Activated CD8-positive, alpha-beta T cell treated with anti-CD3 and anti-CD28 coated beads for 36 hours (primary cell): ENCODE measurements at regions not wholly inside any gene's neighbourhood (a gene's known extent, or its start where the extent isn't known, plus 50 kb on each side); places are given as distances from the start of the nearest gene placed in this dataset.

Source experiments
- ATAC-seq: fragments of 200-7000 bp; cut with Tn5 transposase; one replicate; pipeline ENCODE4 v1.10.0; 2021; ENCODE audit warnings: mild to moderate bottlenecking, moderate library complexity
- CTCF ChIA-PET: fragments of 350-600 bp; sonication (Branson Sonifier 250); formaldehyde crosslinking; loops from one replicate; lab custom pipeline; 2021; ENCODE audit warnings: antibody characterized with exemption; lab: Charles Lee
- POLR2A ChIA-PET: fragments of 350-600 bp; sonication (Branson Sonifier 250); formaldehyde crosslinking; loops from one replicate; lab custom pipeline; 2021; ENCODE audit warnings: antibody characterized with exemption; lab: Charles Lee
- DNase-seq: peaks from one replicate; pipeline ENCODE4 v3.0.0-alpha.2; 2020
- H3K27ac Mint-ChIP-seq: one replicate; pipeline ENCODE4 v1.8.0; 2021; ENCODE audit warnings: mild to moderate bottlenecking, mixed read lengths
- H3K27me3 Mint-ChIP-seq: one replicate; pipeline ENCODE4 v1.8.0; 2021; ENCODE audit warnings: mixed read lengths
- H3K36me3 Mint-ChIP-seq: one replicate; pipeline ENCODE4 v1.8.0; 2021; ENCODE audit warnings: low read depth, mixed read lengths
- H3K4me1 Mint-ChIP-seq: one replicate; pipeline ENCODE4 v1.8.0; 2021; ENCODE audit warnings: low read depth, mixed read lengths
- H3K4me3 Mint-ChIP-seq: one replicate; pipeline ENCODE4 v1.8.0; 2021; ENCODE audit warnings: mild to moderate bottlenecking, moderate library complexity, mixed read lengths
- H3K9me3 Mint-ChIP-seq: one replicate; pipeline ENCODE4 v1.8.0; 2021; ENCODE audit warnings: mixed read lengths
- intact Hi-C: fragments of 100-400 bp; cut with micrococcal nuclease; formaldehyde crosslinking; loops from one replicate; pipeline ENCODE4 v1.10.0; 2022
- TF ChIP-seq, protein P1 (sequence below): fragments of 200-600 bp; IDR thresholded peaks from one replicate; pipeline ENCODE4 v1.8.0; 2022; ENCODE audit warnings: antibody characterized with exemption, mild to moderate bottlenecking

DNA sequence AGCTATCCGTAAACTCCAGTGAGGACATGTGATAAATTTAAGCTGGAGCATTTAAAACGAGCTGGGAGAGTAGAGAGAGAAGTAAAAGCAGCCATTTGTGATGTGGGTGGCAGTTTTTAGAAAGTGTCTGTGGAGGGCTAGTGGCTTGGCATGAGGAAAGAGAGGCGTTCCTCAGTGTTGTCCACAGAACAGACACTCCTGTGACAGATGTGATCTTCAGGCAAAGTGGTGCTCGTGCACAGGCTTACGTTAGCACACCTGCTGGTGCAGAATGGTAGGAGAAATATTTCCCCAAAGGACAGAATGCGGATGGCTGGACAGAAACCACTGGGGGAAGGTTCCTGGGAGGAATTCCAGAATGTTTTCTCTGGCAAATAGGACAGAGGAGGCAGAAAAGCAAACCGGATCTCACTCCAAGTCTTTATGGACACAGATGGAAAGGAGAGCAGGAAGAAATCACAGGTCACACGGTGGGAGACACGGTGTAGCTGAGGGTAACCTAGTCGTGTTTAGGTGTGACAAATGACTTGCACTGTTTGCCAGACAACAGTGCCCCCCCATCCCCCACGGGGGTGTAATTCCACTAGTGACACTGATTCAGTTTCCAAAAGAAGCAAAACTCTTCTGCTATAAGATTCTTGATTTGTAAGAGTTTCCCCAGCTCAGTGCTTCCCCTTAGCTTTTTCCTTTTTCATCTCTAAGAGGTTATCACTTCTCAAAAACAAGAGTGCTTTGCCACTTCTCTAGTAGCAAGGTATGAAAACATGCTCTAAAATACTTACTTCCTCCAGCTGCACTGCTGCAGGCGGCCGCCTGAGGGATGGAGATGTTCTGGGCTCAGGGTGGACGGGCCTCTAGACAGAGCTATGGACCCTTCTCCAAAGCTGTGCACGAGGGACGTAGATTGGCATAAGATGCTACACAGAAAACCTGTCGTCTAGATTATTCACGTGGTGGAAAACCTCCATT, 293.2 kb downstream of the QKI start:
- TF ChIP-seq, protein P1, sequence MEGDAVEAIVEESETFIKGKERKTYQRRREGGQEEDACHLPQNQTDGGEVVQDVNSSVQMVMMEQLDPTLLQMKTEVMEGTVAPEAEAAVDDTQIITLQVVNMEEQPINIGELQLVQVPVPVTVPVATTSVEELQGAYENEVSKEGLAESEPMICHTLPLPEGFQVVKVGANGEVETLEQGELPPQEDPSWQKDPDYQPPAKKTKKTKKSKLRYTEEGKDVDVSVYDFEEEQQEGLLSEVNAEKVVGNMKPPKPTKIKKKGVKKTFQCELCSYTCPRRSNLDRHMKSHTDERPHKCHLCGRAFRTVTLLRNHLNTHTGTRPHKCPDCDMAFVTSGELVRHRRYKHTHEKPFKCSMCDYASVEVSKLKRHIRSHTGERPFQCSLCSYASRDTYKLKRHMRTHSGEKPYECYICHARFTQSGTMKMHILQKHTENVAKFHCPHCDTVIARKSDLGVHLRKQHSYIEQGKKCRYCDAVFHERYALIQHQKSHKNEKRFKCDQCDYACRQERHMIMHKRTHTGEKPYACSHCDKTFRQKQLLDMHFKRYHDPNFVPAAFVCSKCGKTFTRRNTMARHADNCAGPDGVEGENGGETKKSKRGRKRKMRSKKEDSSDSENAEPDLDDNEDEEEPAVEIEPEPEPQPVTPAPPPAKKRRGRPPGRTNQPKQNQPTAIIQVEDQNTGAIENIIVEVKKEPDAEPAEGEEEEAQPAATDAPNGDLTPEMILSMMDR, result no peak
- DNase-seq (no peak), ATAC-seq (no peak)
- H3K4me3 Mint-ChIP-seq, result no peak overlapping the region
- no peaks in the 10 kb centered on the region for H3K27me3 Mint-ChIP-seq
- no peak overlapping the region for H3K27ac Mint-ChIP-seq
- peaks cover 2% of the 10 kb centered on the region for H3K4me1 Mint-ChIP-seq
- POLR2A ChIA-PET, result no interaction called here
- intact Hi-C loops, result no loop called here
- H3K9me3 Mint-ChIP-seq, result no peaks in the 10 kb centered on the region
- CTCF ChIA-PET, result no interaction called here
- no peaks in the 10 kb centered on the region for H3K36me3 Mint-ChIP-seq

DNA sequence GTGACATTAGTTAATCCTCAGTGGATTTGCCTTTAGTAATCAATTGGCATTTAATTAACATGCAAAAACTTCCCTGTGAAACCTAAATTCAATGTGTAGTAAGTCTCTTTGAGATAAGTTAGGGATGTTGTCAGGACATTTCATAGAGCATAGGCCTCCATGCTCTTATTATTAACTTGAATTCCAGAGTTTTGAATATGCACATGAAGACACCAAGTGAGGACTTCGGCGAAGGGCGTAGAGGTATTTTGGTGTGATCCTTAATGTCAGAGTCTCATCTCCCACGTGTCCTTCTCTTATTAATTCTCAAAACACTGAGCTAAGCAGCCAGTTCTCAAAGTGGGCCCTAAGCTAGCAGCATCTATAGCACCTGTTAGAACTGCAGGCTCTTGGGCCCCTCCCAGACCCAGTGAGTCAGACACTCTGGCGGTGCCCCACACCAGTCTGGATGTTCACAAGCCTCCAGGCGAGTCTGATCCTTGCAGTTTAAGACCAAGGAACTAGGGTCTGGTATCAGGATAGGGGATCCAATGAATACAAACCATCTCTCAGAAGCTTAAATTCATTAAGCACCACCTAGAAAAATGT, 292.1 kb downstream of the QKI start:
- ATAC-seq (no peak), DNase-seq (no peak)
- H3K4me1 Mint-ChIP-seq, result no peaks in the 10 kb centered on the region
- ChIA-PET CTCF (no interaction called here), POLR2A (no interaction called here)
- H3K4me3 Mint-ChIP-seq, result no peak overlapping the region
- no peaks in the 10 kb centered on the region for H3K27me3 Mint-ChIP-seq
- H3K27ac Mint-ChIP-seq, result no peak overlapping the region
- intact Hi-C loops, result no loop called here
- H3K9me3 Mint-ChIP-seq, result no peaks in the 10 kb centered on the region
- no peaks in the 10 kb centered on the region for H3K36me3 Mint-ChIP-seq
- TF ChIP-seq, protein P1, result no peak

DNA sequence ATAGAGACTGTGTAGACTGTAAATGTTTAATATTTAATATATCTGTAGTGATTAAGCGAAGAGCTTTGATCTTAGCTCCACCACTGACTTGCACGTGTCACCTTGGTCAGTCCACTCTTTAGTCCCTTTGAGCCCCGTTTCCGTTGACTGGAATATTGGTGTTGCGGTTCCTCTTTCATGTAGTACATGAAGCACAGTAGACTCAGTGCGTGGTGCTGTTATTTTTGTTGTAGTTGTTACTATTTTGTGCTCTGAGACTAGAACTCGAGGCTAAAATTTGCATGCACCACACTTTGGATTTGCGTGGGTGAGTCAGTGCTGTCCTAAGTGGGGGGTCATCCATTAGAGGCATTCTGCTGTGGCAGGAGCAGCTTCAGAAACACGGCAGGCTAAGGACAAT, 291.4 kb downstream of the QKI start:
- Mint-ChIP-seq H3K36me3 (no peaks in the 10 kb centered on the region), H3K27me3 (no peaks in the 10 kb centered on the region)
- POLR2A ChIA-PET, result no interaction called here

DNA sequence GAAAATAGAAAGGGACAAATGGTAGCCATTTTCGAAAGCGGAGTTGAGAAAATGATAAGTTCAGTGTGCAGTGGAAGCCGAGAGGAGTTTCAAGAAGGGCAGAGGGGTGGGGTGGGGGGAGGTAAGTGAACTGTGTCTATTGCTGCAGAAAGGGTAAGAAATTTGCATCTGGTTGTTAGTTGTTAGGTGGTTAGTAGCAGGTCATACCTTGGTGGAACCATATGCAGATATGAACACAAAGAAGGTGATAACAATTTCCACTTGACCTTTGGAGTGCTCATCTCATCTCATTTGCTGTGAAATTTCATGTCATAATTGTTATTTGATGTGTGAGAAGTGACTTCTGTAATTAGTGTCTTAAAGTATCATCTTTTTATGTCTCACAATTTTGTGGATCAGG, 288.2 kb downstream of the QKI start:
- no peaks in the 10 kb centered on the region for H3K9me3 Mint-ChIP-seq
- H3K27ac Mint-ChIP-seq, result no peak overlapping the region
- ChIA-PET POLR2A (no interaction called here), CTCF (no interaction called here)
- DNase-seq (no peak), ATAC-seq (no peak)
- H3K4me1 Mint-ChIP-seq, result no peaks in the 10 kb centered on the region
- intact Hi-C loops, result no loop called here
- H3K36me3 Mint-ChIP-seq, result no peaks in the 10 kb centered on the region
- H3K27me3 Mint-ChIP-seq, result peaks cover 3% of the 10 kb centered on the region
- TF ChIP-seq, protein P1, result no peak
- no peak overlapping the region for H3K4me3 Mint-ChIP-seq

More for the DNA sequence above, 291.4 kb downstream of the QKI start:
- DNase-seq, result no peak
- Mint-ChIP-seq H3K9me3 (no peaks in the 10 kb centered on the region), H3K4me1 (no peaks in the 10 kb centered on the region), H3K4me3 (no peak overlapping the region), H3K27ac (no peak overlapping the region)
- TF ChIP-seq, protein P1, result no peak
- intact Hi-C loops, result no loop called here
- no peak for ATAC-seq
- CTCF ChIA-PET, result no interaction called here

DNA sequence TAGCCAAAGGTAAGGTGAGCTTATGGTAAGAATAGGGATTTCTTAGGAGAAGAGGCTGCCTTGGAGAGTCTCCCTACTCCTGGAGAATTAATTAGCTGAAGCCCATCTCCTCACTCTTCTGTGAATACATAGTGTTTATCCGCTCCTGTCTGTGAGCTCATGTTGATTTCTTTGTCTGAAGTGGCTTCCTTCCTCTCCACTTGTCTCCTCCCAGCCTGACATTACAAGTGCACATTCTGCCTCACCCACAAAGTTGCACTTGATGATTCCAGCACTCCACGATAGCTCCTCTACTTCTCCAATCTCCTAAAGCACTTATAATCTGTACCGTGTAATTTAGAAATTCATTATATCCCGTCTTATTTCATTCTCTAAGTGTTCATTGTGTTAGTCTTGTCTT, 287.2 kb downstream of the QKI start:
- Mint-ChIP-seq H3K27ac (no peak overlapping the region), H3K4me1 (no peaks in the 10 kb centered on the region), H3K9me3 (no peaks in the 10 kb centered on the region), H3K27me3 (peaks cover 6% of the 10 kb centered on the region), H3K36me3 (no peaks in the 10 kb centered on the region), H3K4me3 (no peak overlapping the region)
- ATAC-seq, result no peak
- intact Hi-C loops, result no loop called here
- TF ChIP-seq, protein P1, result no peak
- no peak for DNase-seq
- CTCF ChIA-PET, result no interaction called here
- POLR2A ChIA-PET, result no interaction called here
